Adipocyte (in vitro differentiated cells): ENCODE measurements at regions not wholly inside any gene's neighbourhood (a gene's known extent, or its start where the extent isn't known, plus 50 kb on each side); places are given as distances from the start of the nearest gene placed in this dataset.

ENCODE experiments used
- DNase-seq: peaks from one replicate; pipeline ENCODE4 v3.0.0-alpha.2; 2015; ENCODE audit warnings: low read depth
- H3K27me3 ChIP-seq: replicated peaks from 2 replicates; pipeline ENCODE4 v1.7.0; 2013; ENCODE audit warnings: mild to moderate bottlenecking, low read length, moderate library complexity; ENCODE audit not compliant: control insufficient read depth, insufficient read depth
- H3K36me3 ChIP-seq: 2 replicates; pipeline ENCODE4 v1.7.0; 2013; ENCODE audit warnings: low read length, mild to moderate bottlenecking, moderate library complexity; ENCODE audit not compliant: control insufficient read depth, insufficient read depth, severe bottlenecking
- H3K4me1 ChIP-seq: 2 replicates; pipeline ENCODE4 v1.7.0; 2013; ENCODE audit warnings: mild to moderate bottlenecking, low read length, moderate library complexity; ENCODE audit not compliant: control insufficient read depth, insufficient read depth
- H3K4me3 ChIP-seq: 2 replicates; pipeline ENCODE4 v1.7.0; 2013; ENCODE audit warnings: mild to moderate bottlenecking, low read length, moderate library complexity
- H3K9ac ChIP-seq: 2 replicates; pipeline ENCODE4 v1.7.0; 2013; ENCODE audit warnings: mild to moderate bottlenecking, low read length, moderate library complexity
- H3K9me3 ChIP-seq: 2 replicates; pipeline ENCODE4 v1.7.0; 2013; ENCODE audit warnings: mild to moderate bottlenecking, low read length, moderate library complexity; ENCODE audit not compliant: control insufficient read depth

GRCh38 chr10:18960466-18961079 lies 88.0 kb upstream of the MALRD1 start:
- DNase-seq = no peak
- Histone ChIP-seq H3K4me1 (no peaks in the 10 kb centered on the region), H3K9ac (no peak overlapping the region), H3K9me3 (peaks cover 3% of the 10 kb centered on the region), H3K27me3 (no peaks in the 10 kb centered on the region), H3K4me3 (no peak overlapping the region), H3K36me3 (no peaks in the 10 kb centered on the region)

- no peaks in the 10 kb centered on the region for H3K27me3 ChIP-seq
- no peak overlapping the region for H3K9ac ChIP-seq
- DNase-seq = no peak
- H3K9me3 ChIP-seq = peaks cover 6% of the 10 kb centered on the region
- no peaks in the 10 kb centered on the region for H3K36me3 ChIP-seq
- no peaks in the 10 kb centered on the region for H3K4me1 ChIP-seq
- H3K4me3 ChIP-seq = no peak overlapping the region
Observed at GRCh38 chr10:18968159-18968558, 80.4 kb upstream of the MALRD1 start.

- Histone ChIP-seq H3K27me3 (no peaks in the 10 kb centered on the region), H3K4me3 (no peak overlapping the region), H3K9ac (no peak overlapping the region), H3K36me3 (no peaks in the 10 kb centered on the region), H3K9me3 (no peaks in the 10 kb centered on the region), H3K4me1 (no peaks in the 10 kb centered on the region)
- DNase-seq = no peak
Observed at GRCh38 chr10:18976696-18977251, 71.8 kb upstream of the MALRD1 start.

- H3K4me1 ChIP-seq = no peaks in the 10 kb centered on the region
- no peak overlapping the region for H3K4me3 ChIP-seq
- H3K9me3 ChIP-seq = no peaks in the 10 kb centered on the region
- no peak for DNase-seq
- H3K36me3 ChIP-seq = no peaks in the 10 kb centered on the region
- H3K27me3 ChIP-seq = no peaks in the 10 kb centered on the region
- H3K9ac ChIP-seq = no peak overlapping the region
Observed at GRCh38 chr10:18980089-18980629, 68.4 kb upstream of the MALRD1 start.

- DNase-seq = no peak
Observed at GRCh38 chr10:18984531-18984930, 64.1 kb upstream of the MALRD1 start.

GRCh38 chr10:18988338-18988737 lies 60.3 kb upstream of the MALRD1 start:
- Histone ChIP-seq H3K4me1 (no peaks in the 10 kb centered on the region), H3K27me3 (no peaks in the 10 kb centered on the region), H3K36me3 (no peaks in the 10 kb centered on the region), H3K4me3 (no peak overlapping the region), H3K9ac (no peak overlapping the region), H3K9me3 (peaks cover 7% of the 10 kb centered on the region)
- no peak for DNase-seq

More at GRCh38 chr10:18984531-18984930, 64.1 kb upstream of the MALRD1 start:
- Histone ChIP-seq H3K9ac (no peak overlapping the region), H3K4me1 (no peaks in the 10 kb centered on the region), H3K9me3 (peaks cover 4% of the 10 kb centered on the region), H3K36me3 (no peaks in the 10 kb centered on the region), H3K27me3 (no peaks in the 10 kb centered on the region), H3K4me3 (no peak overlapping the region)
